ENCODE measurements at regions not wholly inside any gene's neighbourhood (a gene's known extent, or its start where the extent isn't known, plus 50 kb on each side); places are given as distances from the start of the nearest gene placed in this dataset.

GRCh38 chr6:105807905-105808304 lies 278.2 kb upstream of the PRDM1 start:
- H3K4me1 Mint-ChIP-seq: peaks cover 20% of the 10 kb centered on the region

GRCh38 chr6:105806486-105806920 lies 279.6 kb upstream of the PRDM1 start:
- DNase-seq (no peak), ATAC-seq (ENCODE audit: low read depth) (no peak)
- Mint-ChIP-seq H3K4me3 (no peak overlapping the region), H3K36me3 (peaks cover 4% of the 10 kb centered on the region), H3K9me3 (peaks cover 7% of the 10 kb centered on the region), H3K27me3 (peaks cover 2% of the 10 kb centered on the region), H3K4me1 (peaks cover 20% of the 10 kb centered on the region), H3K27ac (no peak overlapping the region)
- POLR2A ChIA-PET: no interaction called here

More at GRCh38 chr6:105807905-105808304, 278.2 kb upstream of the PRDM1 start:
- POLR2A ChIA-PET: no interaction called here
- H3K27ac Mint-ChIP-seq: no peak overlapping the region
- H3K4me3 Mint-ChIP-seq: no peak overlapping the region
- peaks cover 7% of the 10 kb centered on the region for H3K9me3 Mint-ChIP-seq
- ATAC-seq (ENCODE audit: low read depth) (no peak), DNase-seq (no peak)
- no peaks in the 10 kb centered on the region for H3K27me3 Mint-ChIP-seq
- peaks cover 4% of the 10 kb centered on the region for H3K36me3 Mint-ChIP-seq

GRCh38 chr6:105805501-105806023 lies 280.6 kb upstream of the PRDM1 start:
- DNase-seq: no peak
- ATAC-seq (ENCODE audit: low read depth): no peak
- H3K4me3 Mint-ChIP-seq: no peak overlapping the region
- H3K4me1 Mint-ChIP-seq: peaks cover 17% of the 10 kb centered on the region
- peaks cover 7% of the 10 kb centered on the region for H3K9me3 Mint-ChIP-seq
- peaks cover 4% of the 10 kb centered on the region for H3K36me3 Mint-ChIP-seq
- POLR2A ChIA-PET: no interaction called here
- peaks cover 2% of the 10 kb centered on the region for H3K27me3 Mint-ChIP-seq
- H3K27ac Mint-ChIP-seq: no peak overlapping the region

GRCh38 chr6:105804424-105804823 lies 281.7 kb upstream of the PRDM1 start:
- Mint-ChIP-seq H3K4me1 (peaks cover 5% of the 10 kb centered on the region), H3K27me3 (peaks cover 2% of the 10 kb centered on the region), H3K4me3 (no peak overlapping the region), H3K9me3 (peaks cover 7% of the 10 kb centered on the region), H3K27ac (no peak overlapping the region), H3K36me3 (peaks cover 6% of the 10 kb centered on the region)
- POLR2A ChIA-PET: interaction anchor here (0.6 kb wide), 1 partner anchor 1798 kb away, joined by 5 read pairs; no protein-coding TSS in a partner anchor
- ATAC-seq (ENCODE audit: low read depth) (no peak), DNase-seq (no peak)

GRCh38 chr6:105804000-105804399 lies 282.1 kb upstream of the PRDM1 start:
- no peak for DNase-seq
- Mint-ChIP-seq H3K4me1 (peaks cover 3% of the 10 kb centered on the region), H3K36me3 (peaks cover 6% of the 10 kb centered on the region), H3K9me3 (peaks cover 7% of the 10 kb centered on the region), H3K27ac (no peak overlapping the region), H3K4me3 (no peak overlapping the region), H3K27me3 (peaks cover 2% of the 10 kb centered on the region)
- ATAC-seq (ENCODE audit: low read depth): no peak
- POLR2A ChIA-PET: no interaction called here

GRCh38 chr6:105803442-105803841 lies 282.7 kb upstream of the PRDM1 start:
- peaks cover 2% of the 10 kb centered on the region for H3K27me3 Mint-ChIP-seq
- ATAC-seq (ENCODE audit: low read depth): no peak
- H3K36me3 Mint-ChIP-seq: peaks cover 6% of the 10 kb centered on the region
- H3K4me3 Mint-ChIP-seq: no peak overlapping the region
- H3K9me3 Mint-ChIP-seq: peaks cover 7% of the 10 kb centered on the region
- H3K27ac Mint-ChIP-seq: no peak overlapping the region
- DNase-seq: no peak
- POLR2A ChIA-PET: no interaction called here
- H3K4me1 Mint-ChIP-seq: peaks cover 3% of the 10 kb centered on the region

- Mint-ChIP-seq H3K9me3 (peaks cover 4% of the 10 kb centered on the region), H3K36me3 (peaks cover 6% of the 10 kb centered on the region), H3K4me1 (peaks cover 3% of the 10 kb centered on the region), H3K27ac (no peak overlapping the region), H3K27me3 (peaks cover 2% of the 10 kb centered on the region), H3K4me3 (no peak overlapping the region)
- POLR2A ChIA-PET: no interaction called here
- ATAC-seq (ENCODE audit: low read depth) (no peak), DNase-seq (no peak)
Measured at GRCh38 chr6:105802703-105803102, 283.4 kb upstream of the PRDM1 start.

- ATAC-seq (ENCODE audit: low read depth) (no peak), DNase-seq (no peak)
- POLR2A ChIA-PET: no interaction called here
- Mint-ChIP-seq H3K4me3 (no peak overlapping the region), H3K36me3 (peaks cover 2% of the 10 kb centered on the region), H3K9me3 (no peaks in the 10 kb centered on the region), H3K4me1 (peaks cover 3% of the 10 kb centered on the region), H3K27me3 (peaks cover 5% of the 10 kb centered on the region), H3K27ac (no peak overlapping the region)
Measured at GRCh38 chr6:105800871-105801270, 285.3 kb upstream of the PRDM1 start.

- POLR2A ChIA-PET: no interaction called here
- Mint-ChIP-seq H3K27ac (no peak overlapping the region), H3K27me3 (peaks cover 5% of the 10 kb centered on the region), H3K9me3 (no peaks in the 10 kb centered on the region), H3K36me3 (peaks cover 2% of the 10 kb centered on the region), H3K4me3 (no peak overlapping the region), H3K4me1 (peaks cover 3% of the 10 kb centered on the region)
- ATAC-seq (ENCODE audit: low read depth) (no peak), DNase-seq (no peak)
Measured at GRCh38 chr6:105800398-105800797, 285.7 kb upstream of the PRDM1 start.

- Mint-ChIP-seq H3K27ac (no peak overlapping the region), H3K36me3 (peaks cover 2% of the 10 kb centered on the region), H3K4me3 (no peak overlapping the region), H3K4me1 (peaks cover 3% of the 10 kb centered on the region), H3K9me3 (no peaks in the 10 kb centered on the region), H3K27me3 (peaks cover 8% of the 10 kb centered on the region)
- ATAC-seq (ENCODE audit: low read depth): no peak
- POLR2A ChIA-PET: no interaction called here
- no peak for DNase-seq
Measured at GRCh38 chr6:105799056-105799455, 287.1 kb upstream of the PRDM1 start.

- no peak overlapping the region for H3K4me3 Mint-ChIP-seq
- peaks cover 8% of the 10 kb centered on the region for H3K4me1 Mint-ChIP-seq
- H3K36me3 Mint-ChIP-seq: peaks cover 2% of the 10 kb centered on the region
- ATAC-seq (ENCODE audit: low read depth) (no peak), DNase-seq (no peak)
- H3K27me3 Mint-ChIP-seq: peaks cover 8% of the 10 kb centered on the region
- POLR2A ChIA-PET: no interaction called here
- H3K9me3 Mint-ChIP-seq: no peaks in the 10 kb centered on the region
- no peak overlapping the region for H3K27ac Mint-ChIP-seq
Measured at GRCh38 chr6:105797983-105798453, 288.1 kb upstream of the PRDM1 start.

- no peak overlapping the region for H3K27ac Mint-ChIP-seq
- POLR2A ChIA-PET: no interaction called here
- H3K27me3 Mint-ChIP-seq: peaks cover 8% of the 10 kb centered on the region
- H3K4me3 Mint-ChIP-seq: no peak overlapping the region
- no peaks in the 10 kb centered on the region for H3K9me3 Mint-ChIP-seq
- ATAC-seq (ENCODE audit: low read depth): no peak
- peaks cover 2% of the 10 kb centered on the region for H3K36me3 Mint-ChIP-seq
- peaks cover 10% of the 10 kb centered on the region for H3K4me1 Mint-ChIP-seq
- DNase-seq: no peak
Measured at GRCh38 chr6:105797286-105797979, 288.7 kb upstream of the PRDM1 start.

GRCh38 chr6:105795913-105796517 lies 290.1 kb upstream of the PRDM1 start:
- H3K27me3 Mint-ChIP-seq: peaks cover 6% of the 10 kb centered on the region
- H3K4me3 Mint-ChIP-seq: no peak overlapping the region
- DNase-seq (no peak), ATAC-seq (ENCODE audit: low read depth) (no peak)
- no peaks in the 10 kb centered on the region for H3K9me3 Mint-ChIP-seq
- H3K36me3 Mint-ChIP-seq: peaks cover 2% of the 10 kb centered on the region
- POLR2A ChIA-PET: no interaction called here
- no peak overlapping the region for H3K27ac Mint-ChIP-seq
- peaks cover 23% of the 10 kb centered on the region for H3K4me1 Mint-ChIP-seq

GRCh38 chr6:105795366-105795765 lies 290.8 kb upstream of the PRDM1 start:
- peaks cover 26% of the 10 kb centered on the region for H3K4me1 Mint-ChIP-seq
- peaks cover 2% of the 10 kb centered on the region for H3K36me3 Mint-ChIP-seq
- ATAC-seq (ENCODE audit: low read depth): no peak
- H3K27ac Mint-ChIP-seq: no peak overlapping the region
- H3K27me3 Mint-ChIP-seq: peaks cover 6% of the 10 kb centered on the region
- H3K9me3 Mint-ChIP-seq: no peaks in the 10 kb centered on the region
- no peak for DNase-seq
- H3K4me3 Mint-ChIP-seq: no peak overlapping the region
- POLR2A ChIA-PET: no interaction called here
